H1 (cell line): ENCODE measurements at regions not wholly inside any gene's neighbourhood (a gene's known extent, or its start where the extent isn't known, plus 50 kb on each side); places are given as distances from the start of the nearest gene placed in this dataset.

ENCODE experiments used
- CTCF ChIA-PET: fragments of 300-600 bp; sonication (Branson Sonifier 250); formaldehyde crosslinking; loops from one replicate; lab custom pipeline; 2021; ENCODE audit not compliant: partially characterized antibody; lab: Charles Lee
- POLR2A ChIA-PET: fragments of 300-600 bp; sonication (Branson Sonifier 250); formaldehyde crosslinking; loops from one replicate; lab custom pipeline; 2021; ENCODE audit warnings: inconsistent platforms; ENCODE audit not compliant: partially characterized antibody; lab: Charles Lee
- DNase-seq, 2 experiments: peaks; one replicate each; pipeline versions ENCODE4 v3.0.0 to v3.0.0-alpha.2; 2010 to 2022; ENCODE audit warnings: low spot score in 2 of 2, low read depth in 1 of 2, mixed read lengths in 1 of 2
- FAIRE-seq: peaks from 2 replicates; lab custom pipeline; 2011; peaks lifted over from hg19 to GRCh38; lab: Jason Lieb, UNC
- H2AFZ ChIP-seq: 2 replicates; pipeline ENCODE4 v1.8.1; 2012; ENCODE audit warnings: low read length, inconsistent platforms
- H2AK5ac ChIP-seq: 2 replicates; pipeline ENCODE4 v1.6.1; 2013; ENCODE audit warnings: low read depth, low read length
- H2BK120ac ChIP-seq: replicated peaks from 2 replicates; pipeline ENCODE3; 2013; ENCODE audit warnings: low read depth, low read length, inconsistent platforms
- H2BK12ac ChIP-seq: 2 replicates; pipeline ENCODE4 v1.6.1; 2013; ENCODE audit warnings: low read depth, low read length
- H2BK15ac ChIP-seq: 2 replicates; pipeline ENCODE4 v1.6.1; 2013; ENCODE audit warnings: low read length
- H2BK20ac ChIP-seq: 2 replicates; pipeline ENCODE4 v1.6.1; 2013; ENCODE audit warnings: low read length
- H2BK5ac ChIP-seq: 2 replicates; pipeline ENCODE4 v1.6.1; 2013; ENCODE audit warnings: low read depth, low read length
- H3K14ac ChIP-seq: 2 replicates; pipeline ENCODE4 v1.6.1; 2013; ENCODE audit warnings: inconsistent platforms; ENCODE audit not compliant: insufficient read length
- H3K18ac ChIP-seq: 2 replicates; pipeline ENCODE4 v1.6.1; 2013; ENCODE audit warnings: low read length; ENCODE audit errors: extremely low read depth
- H3K23ac ChIP-seq: 2 replicates; pipeline ENCODE4 v1.6.1; 2013; ENCODE audit warnings: inconsistent platforms; ENCODE audit not compliant: insufficient read length
- H3K23me2 ChIP-seq: 2 replicates; pipeline ENCODE4 v1.6.1; 2013; ENCODE audit warnings: low read depth, low read length
- H3K27ac ChIP-seq: 2 replicates; pipeline ENCODE4 v1.6.1; 2011; ENCODE audit warnings: low read depth, low read length, inconsistent platforms
- H3K27me3 ChIP-seq, 4 experiments: replicated peaks in 1 of 4; 1 replicate in 1 of 4; 2 replicates in 3 of 4; pipeline versions ENCODE4 v1.6.1 to v1.8.1; 2011 to 2013; ENCODE audit warnings: low read length in 3 of 4, mild to moderate bottlenecking in 3 of 4, inconsistent platforms in 2 of 4, mixed read lengths in 2 of 4, moderate library complexity in 1 of 4; ENCODE audit not compliant: control insufficient read depth in 3 of 4, insufficient read depth in 3 of 4; ENCODE audit errors: extremely low read depth in 1 of 4
- H3K36me3 ChIP-seq, 4 experiments: 2 replicates each; pipeline versions ENCODE4 v1.6.1 to v1.8.1; 2011 to 2013; ENCODE audit warnings: mild to moderate bottlenecking in 4 of 4, low read length in 3 of 4, moderate library complexity in 2 of 4, control low read depth in 1 of 4, inconsistent platforms in 1 of 4; ENCODE audit not compliant: insufficient read depth in 4 of 4, control insufficient read depth in 2 of 4
- H3K4ac ChIP-seq: replicated peaks from 2 replicates; pipeline ENCODE3; 2013; ENCODE audit warnings: low read length, low read depth, mixed read lengths, inconsistent platforms; ENCODE audit not compliant: insufficient read length
- H3K4me1 ChIP-seq, 4 experiments: replicated peaks in 1 of 4; 1 replicate in 1 of 4; 2 replicates in 3 of 4; pipeline versions ENCODE4 v1.6.1 to v1.8.1; 2011 to 2013; ENCODE audit warnings: low read length in 3 of 4, inconsistent platforms in 2 of 4, mixed read lengths in 1 of 4; ENCODE audit not compliant: insufficient read depth in 4 of 4, control insufficient read depth in 3 of 4
- H3K4me2 ChIP-seq, 2 experiments: 2 replicates each; pipeline versions ENCODE4 v1.6.1 to v1.8.1; 2011 to 2013; ENCODE audit warnings: low read depth in 2 of 2, low read length in 2 of 2, control low read depth in 1 of 2, inconsistent platforms in 1 of 2, mild to moderate bottlenecking in 1 of 2; ENCODE audit not compliant: insufficient read depth in 1 of 2
- H3K4me3 ChIP-seq, 4 experiments: fragments of 200-600, 300-600 bp in 1 of 4; sonication (generic), shearing (Covaris generic), sonication (Bioruptor Twin) in 1 of 4; 2 replicates each; pipeline versions ENCODE4 v1.5.1 to v1.8.1; 2011 to 2016; ENCODE audit warnings: low read length in 4 of 4, low read depth in 3 of 4, control low read depth in 2 of 4, inconsistent platforms in 2 of 4, mild to moderate bottlenecking in 2 of 4, mixed read lengths in 1 of 4, moderate library complexity in 1 of 4; ENCODE audit not compliant: insufficient read depth in 2 of 4; ENCODE audit errors: extremely low read depth in 1 of 4
- H3K56ac ChIP-seq: replicated peaks from 2 replicates; pipeline ENCODE3; 2013; ENCODE audit warnings: low read depth, mild to moderate bottlenecking, mixed read lengths, low read length, inconsistent platforms; ENCODE audit not compliant: insufficient read length
- H3K79me1 ChIP-seq: 2 replicates; pipeline ENCODE4 v1.6.1; 2013; ENCODE audit warnings: low read depth, low read length, control low read depth
- H3K79me2 ChIP-seq, 2 experiments: 2 replicates each; pipeline versions ENCODE4 v1.6.1 to v1.8.1; 2012 to 2013; ENCODE audit warnings: low read length in 2 of 2, mild to moderate bottlenecking in 2 of 2, inconsistent platforms in 1 of 2; ENCODE audit not compliant: insufficient read depth in 2 of 2, control insufficient read depth in 1 of 2
- H3K9ac ChIP-seq, 4 experiments: replicated peaks in 1 of 4; 1 replicate in 1 of 4; 2 replicates in 3 of 4; pipeline versions ENCODE4 v1.6.1 to v1.8.1; 2011 to 2013; ENCODE audit warnings: low read depth in 3 of 4, low read length in 3 of 4, control low read depth in 2 of 4, mild to moderate bottlenecking in 2 of 4, moderate library complexity in 2 of 4, inconsistent platforms in 1 of 4; ENCODE audit errors: extremely low read depth in 1 of 4
- H3K9me3 ChIP-seq, 2 experiments: 2 replicates each; pipeline versions ENCODE4 v1.6.1 to v1.8.1; 2012 to 2013; ENCODE audit warnings: mild to moderate bottlenecking in 2 of 2, moderate library complexity in 2 of 2, control low read depth in 1 of 2, inconsistent platforms in 1 of 2, low read depth in 1 of 2, low read length in 1 of 2, mixed read lengths in 1 of 2; ENCODE audit not compliant: insufficient read depth in 2 of 2
- H4K20me1 ChIP-seq, 2 experiments: replicated peaks in 1 of 2; 2 replicates each; pipeline versions ENCODE3 to v1.8.1; 2011 to 2013; ENCODE audit warnings: inconsistent platforms in 2 of 2, low read length in 2 of 2, mild to moderate bottlenecking in 1 of 2; ENCODE audit not compliant: insufficient read depth in 2 of 2, control insufficient read depth in 1 of 2
- H4K5ac ChIP-seq: 2 replicates; pipeline ENCODE4 v1.6.1; 2013; ENCODE audit warnings: low read length, low read depth, mixed read lengths, inconsistent platforms; ENCODE audit not compliant: insufficient read length
- H4K8ac ChIP-seq: 2 replicates; pipeline ENCODE4 v1.8.0; 2013; ENCODE audit warnings: mild to moderate bottlenecking, moderate library complexity, low read length, inconsistent platforms; ENCODE audit not compliant: insufficient read depth; ENCODE audit errors: extremely low read depth
- H4K91ac ChIP-seq: replicated peaks from 2 replicates; pipeline ENCODE3; 2013; ENCODE audit warnings: low read length, mixed read lengths, inconsistent platforms; ENCODE audit not compliant: insufficient read length
- CREB1 ChIP-seq: IDR thresholded peaks from 2 replicates; pipeline ENCODE4 v1.6.1; 2012; ENCODE audit warnings: inconsistent platforms
- EGR1 ChIP-seq: IDR thresholded peaks from 2 replicates; pipeline ENCODE4 v1.6.1; 2011; ENCODE audit warnings: low read depth, low read length, borderline replicate concordance
- SAP30 ChIP-seq: fragments of 300-600 bp; sonication (generic); IDR thresholded peaks from 2 replicates; pipeline ENCODE4 v1.7.1; 2012; ENCODE audit warnings: low read length, moderate library complexity, mild to moderate bottlenecking, inconsistent platforms; ENCODE audit not compliant: insufficient read depth, insufficient replicate concordance
- SIN3A ChIP-seq, 2 experiments: IDR thresholded peaks in 1 of 2; conservative IDR thresholded peaks in 1 of 2; 2 replicates each; pipeline ENCODE4 v1.6.1; 2011 to 2012; ENCODE audit warnings: low read length in 2 of 2, improper control_type of control experiment in 1 of 2, low read depth in 1 of 2, mild to moderate bottlenecking in 1 of 2
- SIX5 ChIP-seq: IDR thresholded peaks from 2 replicates; pipeline ENCODE4 v1.6.1; 2011; ENCODE audit warnings: mild to moderate bottlenecking, low read depth, low read length
- WGBS, 2 experiments: shearing (Covaris generic) in 1 of 2; methylation state at CpG; one replicate each; pipeline versions ENCODE4 v1.1.6 to v1.1.7; 2013 to 2015; ENCODE audit warnings: low lambda C conversion rate in 2 of 2, mixed read lengths in 2 of 2, inconsistent platforms in 1 of 2, low coverage in 1 of 2, missing lambda C conversion rate in 1 of 2; ENCODE audit not compliant: insufficient replicate concordance in 2 of 2, insufficient coverage in 1 of 2, insufficient read length in 1 of 2; ENCODE audit errors: extremely low coverage in 1 of 2, missing lambda C conversion rate in 1 of 2; 5-methylcytosine and 5-hydroxymethylcytosine counted together

GRCh38 chr5:114113604-114114003 is 248.3 kb upstream of the KCNN2 start:
- FAIRE-seq (no peak), DNase-seq (no peak)
- no peak overlapping the region for H2AFZ ChIP-seq
- H3K9ac ChIP-seq, result no peak overlapping the region
- H3K4me3 ChIP-seq, result no peak overlapping the region
- no peaks in the 10 kb centered on the region for H3K23me2 ChIP-seq
- H2BK5ac ChIP-seq, result no peak overlapping the region
- POLR2A ChIA-PET, result no interaction called here
- H3K23ac ChIP-seq, result no peak overlapping the region
- H3K9me3 ChIP-seq, result no peaks in the 10 kb centered on the region
- no peak overlapping the region for H3K18ac ChIP-seq
- no peak overlapping the region for H3K56ac ChIP-seq
- no peak overlapping the region for H3K14ac ChIP-seq
- H3K79me1 ChIP-seq, result no peaks in the 10 kb centered on the region
- no peak overlapping the region for H2BK12ac ChIP-seq
- H3K4me2 ChIP-seq, result no peak overlapping the region
- H3K4me1 ChIP-seq, result no peaks in the 10 kb centered on the region
- no peak overlapping the region for H2AK5ac ChIP-seq
- H3K4ac ChIP-seq, result no peak overlapping the region
- H4K5ac ChIP-seq, result no peak overlapping the region
- H2BK20ac ChIP-seq, result no peak overlapping the region
- no peak for TF ChIP-seq CREB1
- no peak for TF ChIP-seq SAP30
- TF ChIP-seq EGR1, result no peak
- TF ChIP-seq SIN3A (conservative IDR thresholded peaks at IDR 0.05 in 1 of 2, IDR thresholded peaks at IDR 0.05 in 1 of 2; ENCODE audit: low read depth in 1 of 2, low read length in 2 of 2), result no peak
- no peak for TF ChIP-seq SIX5
- TF ChIP-seq, all 59 proteins: peak for 0
- H2BK120ac ChIP-seq, result no peak overlapping the region
- WGBS, 2 experiments, result 94% methylated on average over 1 of the region's 1 CpG; no CpG with 5 or more reads in 1 of the 2 experiments
- no peak overlapping the region for H2BK15ac ChIP-seq
- H3K36me3 ChIP-seq, result no peaks in the 10 kb centered on the region
- H4K91ac ChIP-seq, result no peak overlapping the region
- no peaks in the 10 kb centered on the region for H3K27me3 ChIP-seq
- no peak overlapping the region for H4K8ac ChIP-seq
- no peaks in the 10 kb centered on the region for H3K79me2 ChIP-seq
- no peak overlapping the region for H3K27ac ChIP-seq
- CTCF ChIA-PET, result interaction anchor here (0.6 to 2.6 kb wide), 4 partner anchors 12 to 1124 kb away, joined by 3 to 11 read pairs (median 4); no protein-coding TSS in a partner anchor
- no peaks in the 10 kb centered on the region for H4K20me1 ChIP-seq
